Keratinocyte (primary cell): ENCODE measurements at regions not wholly inside any gene's neighbourhood (a gene's known extent, or its start where the extent isn't known, plus 50 kb on each side); places are given as distances from the start of the nearest gene placed in this dataset.

Experiments used
- DNase-seq: peaks from one replicate; pipeline ENCODE4 v3.0.0-alpha.2; 2011; ENCODE audit warnings: low read depth, missing footprints, low spot score
- FAIRE-seq: peaks from 2 replicates; lab custom pipeline; 2011; peaks lifted over from hg19 to GRCh38; lab: Jason Lieb, UNC
- H2AFZ ChIP-seq: 2 replicates; pipeline ENCODE4 v1.6.0; 2012; ENCODE audit warnings: low read length, control low read depth, inconsistent platforms; ENCODE audit not compliant: control insufficient read depth
- H3K27ac ChIP-seq: 2 replicates; pipeline ENCODE4 v1.5.1; 2011; ENCODE audit warnings: low read length; ENCODE audit not compliant: control insufficient read depth, insufficient read depth
- H3K27me3 ChIP-seq: 3 replicates; pipeline ENCODE4 v1.6.0; 2011; ENCODE audit warnings: low read length; ENCODE audit not compliant: control insufficient read depth, insufficient read depth; ENCODE audit errors: extremely low read depth
- H3K36me3 ChIP-seq, 2 experiments: 2 replicates in 1 of 2; 3 replicates in 1 of 2; pipeline ENCODE4 v1.5.1; 2011; ENCODE audit warnings: low read length in 2 of 2, mild to moderate bottlenecking in 1 of 2; ENCODE audit not compliant: control insufficient read depth in 2 of 2, insufficient read depth in 2 of 2; ENCODE audit errors: extremely low read depth in 1 of 2
- H3K4me1 ChIP-seq: 3 replicates; pipeline ENCODE4 v1.5.1; 2011; ENCODE audit warnings: low read length; ENCODE audit not compliant: control insufficient read depth, insufficient read depth; ENCODE audit errors: extremely low read depth
- H3K4me2 ChIP-seq: 3 replicates; pipeline ENCODE4 v1.6.0; 2011; ENCODE audit warnings: low read depth, low read length; ENCODE audit not compliant: control insufficient read depth, insufficient read depth; ENCODE audit errors: extremely low read depth
- H3K4me3 ChIP-seq, 3 experiments: fragments of 200-600 bp in 1 of 3; sonication (generic) in 1 of 3; 2 replicates in 2 of 3; 3 replicates in 1 of 3; pipeline ENCODE4 v1.5.1; 2011 to 2016; ENCODE audit warnings: low read length in 3 of 3, mild to moderate bottlenecking in 3 of 3, control low read depth in 2 of 3, inconsistent platforms in 1 of 3, low read depth in 1 of 3, mixed read lengths in 1 of 3, mixed run types in 1 of 3, moderate library complexity in 1 of 3; ENCODE audit not compliant: control insufficient read depth in 2 of 3, insufficient read depth in 2 of 3; ENCODE audit errors: extremely low read depth in 1 of 3
- H3K79me2 ChIP-seq: 2 replicates; pipeline ENCODE4 v1.6.0; 2012; ENCODE audit warnings: low read length; ENCODE audit not compliant: control insufficient read depth, insufficient read depth
- H3K9ac ChIP-seq: 3 replicates; pipeline ENCODE4 v1.6.0; 2011; ENCODE audit warnings: low read length; ENCODE audit not compliant: control insufficient read depth, insufficient read depth; ENCODE audit errors: extremely low read depth
- H3K9me1 ChIP-seq: 3 replicates; pipeline ENCODE4 v1.6.0; 2011; ENCODE audit warnings: low read length; ENCODE audit not compliant: control insufficient read depth, insufficient read depth; ENCODE audit errors: extremely low read depth
- H3K9me3 ChIP-seq: 2 replicates; pipeline ENCODE4 v1.5.1; 2012; ENCODE audit warnings: low read depth, low read length; ENCODE audit not compliant: control insufficient read depth
- H4K20me1 ChIP-seq: 3 replicates; pipeline ENCODE4 v1.6.0; 2011; ENCODE audit warnings: low read length; ENCODE audit not compliant: control insufficient read depth, insufficient read depth; ENCODE audit errors: extremely low read depth
- EZH2 ChIP-seq: IDR thresholded peaks from one replicate; pipeline ENCODE4 v1.6.1; 2012; ENCODE audit warnings: inconsistent platforms, mild to moderate bottlenecking, low read length, moderate library complexity
- dilution Hi-C: fragments of 300-500 bp; cut with MboI; formaldehyde crosslinking; loops from one replicate; pipeline ENCODE4 v1.7.0; 2020; ENCODE audit warnings: low sequenced_read_pairs; ENCODE audit not compliant: extremely low pct_ligation_motif_present
- TF ChIP-seq, protein P1 (sequence below), 3 experiments: IDR thresholded peaks in 1 of 3; conservative IDR thresholded peaks in 1 of 3; optimal IDR thresholded peaks in 1 of 3; 2 replicates in 2 of 3; 3 replicates in 1 of 3; pipeline versions ENCODE3 to v1.5.1; 2011; ENCODE audit warnings: low read length in 3 of 3, mild to moderate bottlenecking in 3 of 3, moderate library complexity in 2 of 3, control low read depth in 1 of 3, inconsistent platforms in 1 of 3; ENCODE audit not compliant: insufficient read depth in 2 of 3; ENCODE audit errors: extremely low read depth in 1 of 3

GRCh38 chr1:187891993-187892682, 1063.4 kb downstream of the PLA2G4A start:
- no peak overlapping the region for H2AFZ ChIP-seq
- dilution Hi-C loops = no loop called here

DNA sequence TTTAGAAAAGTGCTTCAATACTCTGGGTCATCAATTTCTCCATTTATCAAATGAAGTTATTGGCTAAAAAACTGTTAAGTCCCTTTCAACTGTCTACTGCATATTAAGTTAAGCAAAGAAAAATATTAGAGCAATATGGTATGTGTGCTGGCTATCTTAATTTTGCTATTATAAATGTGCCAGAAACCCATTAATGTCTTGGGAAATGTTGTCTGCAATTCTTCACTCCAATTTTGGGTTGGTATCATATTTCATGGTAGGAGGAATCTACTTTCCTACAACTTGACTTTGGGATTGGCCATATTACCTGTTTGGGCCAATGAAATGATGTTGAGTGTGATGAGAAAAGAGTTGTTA, 1063.9 kb downstream of the PLA2G4A start:
- dilution Hi-C loops = no loop called here
- H3K79me2 ChIP-seq = no peaks in the 10 kb centered on the region
- H3K4me1 ChIP-seq = no peaks in the 10 kb centered on the region
- no peaks in the 10 kb centered on the region for H4K20me1 ChIP-seq
- no peaks in the 10 kb centered on the region for H3K9me1 ChIP-seq
- H3K27me3 ChIP-seq = no peaks in the 10 kb centered on the region
- H2AFZ ChIP-seq = no peak overlapping the region
- no peak overlapping the region for H3K27ac ChIP-seq
- H3K9ac ChIP-seq = no peak overlapping the region
- H3K4me3 ChIP-seq = no peak overlapping the region
- DNase-seq (no peak), FAIRE-seq (no peak)
- no peaks in the 10 kb centered on the region for H3K9me3 ChIP-seq
- TF ChIP-seq EZH2 = no peak
- TF ChIP-seq, protein P1, sequence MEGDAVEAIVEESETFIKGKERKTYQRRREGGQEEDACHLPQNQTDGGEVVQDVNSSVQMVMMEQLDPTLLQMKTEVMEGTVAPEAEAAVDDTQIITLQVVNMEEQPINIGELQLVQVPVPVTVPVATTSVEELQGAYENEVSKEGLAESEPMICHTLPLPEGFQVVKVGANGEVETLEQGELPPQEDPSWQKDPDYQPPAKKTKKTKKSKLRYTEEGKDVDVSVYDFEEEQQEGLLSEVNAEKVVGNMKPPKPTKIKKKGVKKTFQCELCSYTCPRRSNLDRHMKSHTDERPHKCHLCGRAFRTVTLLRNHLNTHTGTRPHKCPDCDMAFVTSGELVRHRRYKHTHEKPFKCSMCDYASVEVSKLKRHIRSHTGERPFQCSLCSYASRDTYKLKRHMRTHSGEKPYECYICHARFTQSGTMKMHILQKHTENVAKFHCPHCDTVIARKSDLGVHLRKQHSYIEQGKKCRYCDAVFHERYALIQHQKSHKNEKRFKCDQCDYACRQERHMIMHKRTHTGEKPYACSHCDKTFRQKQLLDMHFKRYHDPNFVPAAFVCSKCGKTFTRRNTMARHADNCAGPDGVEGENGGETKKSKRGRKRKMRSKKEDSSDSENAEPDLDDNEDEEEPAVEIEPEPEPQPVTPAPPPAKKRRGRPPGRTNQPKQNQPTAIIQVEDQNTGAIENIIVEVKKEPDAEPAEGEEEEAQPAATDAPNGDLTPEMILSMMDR (optimal IDR thresholded peaks at IDR 0.05 in 1 of 3, IDR thresholded peaks at IDR 0.05 in 1 of 3, conservative IDR thresholded peaks at IDR 0.05 in 1 of 3; ENCODE audit: extremely low read depth in 1 of 3, insufficient read depth in 2 of 3, low read length in 3 of 3) = no peak
- no peak overlapping the region for H3K4me2 ChIP-seq
- H3K36me3 ChIP-seq = no peaks in the 10 kb centered on the region

More at GRCh38 chr1:187891993-187892682, 1063.4 kb downstream of the PLA2G4A start:
- Histone ChIP-seq H3K9ac (no peak overlapping the region), H3K27ac (no peak overlapping the region), H3K4me3 (no peak overlapping the region), H3K9me1 (no peaks in the 10 kb centered on the region), H4K20me1 (no peaks in the 10 kb centered on the region), H3K4me1 (no peaks in the 10 kb centered on the region), H3K27me3 (no peaks in the 10 kb centered on the region), H3K9me3 (no peaks in the 10 kb centered on the region), H3K4me2 (no peak overlapping the region), H3K79me2 (no peaks in the 10 kb centered on the region), H3K36me3 (no peaks in the 10 kb centered on the region)
- DNase-seq = no peak
- no peak for TF ChIP-seq EZH2
- TF ChIP-seq, protein P1 (optimal IDR thresholded peaks at IDR 0.05 in 1 of 3, IDR thresholded peaks at IDR 0.05 in 1 of 3, conservative IDR thresholded peaks at IDR 0.05 in 1 of 3; ENCODE audit: extremely low read depth in 1 of 3, insufficient read depth in 2 of 3, low read length in 3 of 3) = no peak
- no peak for FAIRE-seq
